ENCODE measurements at regions not wholly inside any gene's neighbourhood (a gene's known extent, or its start where the extent isn't known, plus 50 kb on each side); places are given as distances from the start of the nearest gene placed in this dataset.

DNA sequence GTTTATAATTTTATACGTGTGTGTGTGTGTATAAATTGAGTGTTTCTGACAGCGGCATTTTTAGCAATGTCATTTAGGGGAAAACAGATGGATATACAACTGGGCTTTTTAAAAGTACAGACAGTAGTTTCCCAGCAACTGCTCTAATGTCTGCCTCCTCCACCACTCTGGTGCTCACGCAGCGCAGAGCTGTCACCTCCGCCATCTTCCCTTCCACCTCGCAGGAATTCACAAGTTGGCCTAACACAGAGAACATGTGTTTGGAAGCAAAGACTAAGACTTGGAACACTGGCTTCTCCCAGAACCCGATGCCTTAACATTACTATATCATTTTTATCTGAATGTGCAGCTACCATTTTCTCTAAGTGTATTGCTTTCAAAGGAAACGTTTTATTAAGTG is 158.3 kb upstream of the FSTL5 start:
- 95 to 100% methylated on average over 1 to 8 of the region's 8 CpGs for WGBS, 2 experiments (ENCODE audit: extremely low coverage in 1 of 2, insufficient coverage in 1 of 2, insufficient read length in 1 of 2, insufficient replicate concordance in 2 of 2, low coverage in 1 of 2, low lambda C conversion rate in 2 of 2, missing lambda C conversion rate in 1 of 2)
- Histone ChIP-seq H3K23ac (ENCODE audit: insufficient read length) (no peak overlapping the region), H3K23me2 (ENCODE audit: low read depth, low read length) (no peaks in the 10 kb centered on the region), H3K56ac (replicated peaks; ENCODE audit: insufficient read length, low read depth, low read length) (no peak overlapping the region), H3K4me2 (ENCODE audit: insufficient read depth in 1 of 2, low read depth in 2 of 2, low read length in 2 of 2) (no peak overlapping the region), H3K4me1 (replicated peaks in 1 of 4; ENCODE audit: control insufficient read depth in 3 of 4, insufficient read depth in 4 of 4, low read length in 3 of 4) (no peaks in the 10 kb centered on the region), H4K91ac (replicated peaks; ENCODE audit: insufficient read length, low read length) (no peak overlapping the region), H3K27me3 (replicated peaks in 1 of 4; ENCODE audit: control insufficient read depth in 3 of 4, extremely low read depth in 1 of 4, insufficient read depth in 3 of 4, low read length in 3 of 4) (no peaks in the 10 kb centered on the region), H3K18ac (ENCODE audit: extremely low read depth, low read length) (no peak overlapping the region), H2BK15ac (ENCODE audit: low read length) (no peak overlapping the region), H4K8ac (ENCODE audit: extremely low read depth, insufficient read depth, low read length) (no peak overlapping the region), H2AFZ (ENCODE audit: low read length) (no peak overlapping the region), H3K36me3 (ENCODE audit: control insufficient read depth in 2 of 4, insufficient read depth in 4 of 4, low read length in 3 of 4) (no peaks in the 10 kb centered on the region), H4K5ac (ENCODE audit: insufficient read length, low read depth, low read length) (no peak overlapping the region), H3K9ac (replicated peaks in 1 of 4; ENCODE audit: extremely low read depth in 1 of 4, low read depth in 3 of 4, low read length in 3 of 4) (no peak overlapping the region), H3K79me2 (ENCODE audit: control insufficient read depth in 1 of 2, insufficient read depth in 2 of 2, low read length in 2 of 2) (no peaks in the 10 kb centered on the region), H3K9me3 (ENCODE audit: insufficient read depth in 2 of 2, low read depth in 1 of 2, low read length in 1 of 2) (no peaks in the 10 kb centered on the region), H3K14ac (ENCODE audit: insufficient read length) (no peak overlapping the region), H3K79me1 (ENCODE audit: low read depth, low read length) (no peaks in the 10 kb centered on the region), H3K4me3 (ENCODE audit: extremely low read depth in 1 of 4, insufficient read depth in 2 of 4, low read depth in 3 of 4, low read length in 4 of 4) (no peak overlapping the region), H2BK120ac (replicated peaks; ENCODE audit: low read depth, low read length) (no peak overlapping the region), H2AK5ac (ENCODE audit: low read depth, low read length) (no peak overlapping the region), H2BK12ac (ENCODE audit: low read depth, low read length) (no peak overlapping the region), H2BK5ac (ENCODE audit: low read depth, low read length) (no peak overlapping the region), H3K4ac (replicated peaks; ENCODE audit: insufficient read length, low read depth, low read length) (no peak overlapping the region), H4K20me1 (replicated peaks in 1 of 2; ENCODE audit: control insufficient read depth in 1 of 2, insufficient read depth in 2 of 2, low read length in 2 of 2) (no peaks in the 10 kb centered on the region), H3K27ac (ENCODE audit: low read depth, low read length) (no peak overlapping the region), H2BK20ac (ENCODE audit: low read length) (no peak overlapping the region)
- POLR2A ChIA-PET (ENCODE audit: partially characterized antibody) = no interaction called here
- CTCF ChIA-PET (ENCODE audit: partially characterized antibody) = interaction anchor here (0.9 to 1.5 kb wide), 2 partner anchors 10 to 87 kb away, joined by 3 read pairs; no protein-coding TSS in a partner anchor
- DNase-seq (ENCODE audit: low read depth in 1 of 2, low spot score in 2 of 2) (no peak), FAIRE-seq (no peak)
- TF ChIP-seq CHD1 (IDR thresholded peaks at IDR 0.05; ENCODE audit: low read depth, low read length) (no peak), NANOG (IDR thresholded peaks at IDR 0.05; ENCODE audit: insufficient read depth, low read depth, low read length, poor library complexity, severe bottlenecking) (no peak), TAF7 (optimal IDR thresholded peaks at IDR 0.05; ENCODE audit: borderline replicate concordance, low read depth, low read length) (no peak), ASH2L (IDR thresholded peaks at IDR 0.05; ENCODE audit: low read length) (no peak), HDAC2 (IDR thresholded peaks at IDR 0.05; ENCODE audit: borderline replicate concordance in 1 of 2, low read depth in 2 of 2, low read length in 2 of 2) (no peak), NRF1 (IDR thresholded peaks at IDR 0.05; ENCODE audit: low read depth, low read length) (no peak), RAD21 (IDR thresholded peaks at IDR 0.05 in 1 of 2, conservative IDR thresholded peaks at IDR 0.05 in 1 of 2; ENCODE audit: low read depth in 2 of 2, low read length in 2 of 2) (no peak), RFX5 (IDR thresholded peaks at IDR 0.05; ENCODE audit: borderline replicate concordance, low read depth, low read length) (no peak)

Data from H1 (cell line).